IMR-90 (cell line): ENCODE measurements at regions not wholly inside any gene's neighbourhood (a gene's known extent, or its start where the extent isn't known, plus 50 kb on each side); places are given as distances from the start of the nearest gene placed in this dataset.

Experiments
- ATAC-seq: fragments of 200-7000 bp; cut with Tn5 transposase; 2 replicates; pipeline ENCODE4 v1.9.1; 2020; ENCODE audit warnings: low read depth, mild to moderate bottlenecking, moderate library complexity
- BruUV-seq: library from RNA; stranded (reverse); fragments of 400-500 nt; replicated peaks from 2 replicates; lab custom pipeline; 2021; lab: Mats Ljungman, UMichigan
- CTCF ChIA-PET: fragments of 300-600 bp; formaldehyde crosslinking; extraction: SDS; loops from one replicate; lab custom pipeline; 2021; ENCODE audit warnings: antibody characterized with exemption; lab: Yijun Ruan, JAX
- POLR2A ChIA-PET: fragments of 300-600 bp; sonication (Branson Sonifier 250); formaldehyde crosslinking; loops from one replicate; lab custom pipeline; 2022; ENCODE audit warnings: antibody characterized with exemption; ENCODE audit not compliant: unreplicated experiment; lab: Charles Lee
- DNase-seq: peaks from one replicate; pipeline ENCODE4 v3.0.0; 2013
- H2AFZ ChIP-seq: replicated peaks from 2 replicates; pipeline ENCODE3; 2013; ENCODE audit warnings: low read length, mild to moderate bottlenecking; ENCODE audit not compliant: poor library complexity
- H2AK5ac ChIP-seq: 2 replicates; pipeline ENCODE4 v1.6.1; 2013; ENCODE audit warnings: low read depth, low read length, inconsistent platforms
- H2AK9ac ChIP-seq: replicated peaks from 2 replicates; pipeline ENCODE3; 2013; ENCODE audit warnings: mild to moderate bottlenecking, low read depth, low read length, moderate library complexity; ENCODE audit not compliant: poor library complexity
- H2BK120ac ChIP-seq: 2 replicates; pipeline ENCODE4 v1.6.1; 2013; ENCODE audit warnings: low read depth, low read length, inconsistent platforms
- H2BK15ac ChIP-seq: 3 replicates; pipeline ENCODE4 v1.6.1; 2013; ENCODE audit warnings: low read depth, low read length, inconsistent platforms
- H2BK20ac ChIP-seq: 2 replicates; pipeline ENCODE4 v1.6.1; 2013; ENCODE audit warnings: low read depth, mild to moderate bottlenecking, inconsistent platforms, low read length, moderate library complexity
- H2BK5ac ChIP-seq: 2 replicates; pipeline ENCODE4 v1.6.1; 2013; ENCODE audit warnings: mild to moderate bottlenecking, low read depth, low read length, inconsistent platforms; ENCODE audit not compliant: poor library complexity, severe bottlenecking
- H3K14ac ChIP-seq: replicated peaks from 2 replicates; pipeline ENCODE4 v1.6.1; 2013; ENCODE audit warnings: low read depth, low read length, inconsistent platforms
- H3K18ac ChIP-seq: 2 replicates; pipeline ENCODE4 v1.6.1; 2013; ENCODE audit warnings: low read depth, low read length, control low read depth
- H3K23ac ChIP-seq: 2 replicates; pipeline ENCODE4 v1.6.1; 2013; ENCODE audit warnings: low read depth, low read length, inconsistent platforms
- H3K27ac ChIP-seq: 2 replicates; pipeline ENCODE4 v1.5.1; 2013; ENCODE audit warnings: mild to moderate bottlenecking, control low read depth, low read length; ENCODE audit not compliant: insufficient read depth
- H3K27me3 ChIP-seq: 2 replicates; pipeline ENCODE4 v1.6.1; 2013; ENCODE audit warnings: low read length; ENCODE audit not compliant: control insufficient read depth, insufficient read depth
- H3K36me3 ChIP-seq: 2 replicates; pipeline ENCODE4 v1.6.1; 2013; ENCODE audit warnings: low read length, mixed read lengths; ENCODE audit not compliant: control insufficient read depth, insufficient read depth
- H3K4ac ChIP-seq: 2 replicates; pipeline ENCODE4 v1.6.1; 2013; ENCODE audit warnings: low read depth, low read length, inconsistent platforms
- H3K4me1 ChIP-seq: 2 replicates; pipeline ENCODE4 v1.6.1; 2013; ENCODE audit warnings: low read length, mixed read lengths; ENCODE audit not compliant: control insufficient read depth, insufficient read depth
- H3K4me2 ChIP-seq: 2 replicates; pipeline ENCODE4 v1.6.1; 2013; ENCODE audit warnings: low read depth, mild to moderate bottlenecking, control low read depth, low read length, moderate library complexity
- H3K4me3 ChIP-seq: 2 replicates; pipeline ENCODE4 v1.5.1; 2013; ENCODE audit warnings: low read depth, mild to moderate bottlenecking, control low read depth, low read length, moderate library complexity; ENCODE audit not compliant: insufficient read depth
- H3K56ac ChIP-seq: 2 replicates; pipeline ENCODE4 v1.6.1; 2013; ENCODE audit warnings: low read length, inconsistent platforms; ENCODE audit not compliant: insufficient read depth; ENCODE audit errors: extremely low read depth
- H3K79me1 ChIP-seq, 2 experiments: 2 replicates each; pipeline ENCODE4 v1.6.1; 2013; ENCODE audit warnings: low read length in 2 of 2, inconsistent platforms in 1 of 2, low read depth in 1 of 2
- H3K9ac ChIP-seq: 2 replicates; pipeline ENCODE4 v1.6.1; 2013; ENCODE audit warnings: low read depth, low read length, control low read depth
- H3K9me1 ChIP-seq: 2 replicates; pipeline ENCODE4 v1.6.1; 2013; ENCODE audit warnings: low read length, inconsistent platforms; ENCODE audit not compliant: insufficient read depth
- H3K9me3 ChIP-seq: 2 replicates; pipeline ENCODE4 v1.6.1; 2013; ENCODE audit warnings: low read length; ENCODE audit not compliant: control insufficient read depth, insufficient read depth
- H4K20me1 ChIP-seq: 2 replicates; pipeline ENCODE4 v1.6.1; 2013; ENCODE audit warnings: low read length, inconsistent platforms; ENCODE audit not compliant: insufficient read depth
- H4K5ac ChIP-seq: 2 replicates; pipeline ENCODE4 v1.6.1; 2013; ENCODE audit warnings: mild to moderate bottlenecking, low read depth, low read length, control low read depth
- H4K8ac ChIP-seq, 2 experiments: 2 replicates each; pipeline ENCODE4 v1.6.1; 2013; ENCODE audit warnings: low read depth in 2 of 2, low read length in 2 of 2, control low read depth in 1 of 2, inconsistent platforms in 1 of 2
- H4K91ac ChIP-seq: 2 replicates; pipeline ENCODE4 v1.6.1; 2013; ENCODE audit warnings: low read depth, low read length, inconsistent platforms; ENCODE audit not compliant: insufficient read depth
- CHD1 ChIP-seq: IDR thresholded peaks from 2 replicates; pipeline ENCODE4 v1.6.1; 2012; ENCODE audit warnings: low read depth, low read length, improper control_type of control experiment
- CTCF ChIP-seq: conservative IDR thresholded peaks from 2 replicates; pipeline ENCODE4 v1.5.1; 2012; ENCODE audit warnings: mild to moderate bottlenecking, low read depth, low read length, improper control_type of control experiment
- FOS ChIP-seq: fragments of 150-350 bp; IDR thresholded peaks from 2 replicates; pipeline ENCODE4 v1.6.1; 2016; ENCODE audit warnings: low read depth, low read length
- RCOR1 ChIP-seq: IDR thresholded peaks from 2 replicates; pipeline ENCODE4 v1.6.1; 2012; ENCODE audit warnings: mild to moderate bottlenecking, low read length, improper control_type of control experiment; ENCODE audit not compliant: insufficient replicate concordance
- USF2 ChIP-seq: fragments of 150-350 bp; IDR thresholded peaks from 2 replicates; pipeline ENCODE4 v1.6.1; 2017; ENCODE audit warnings: mild to moderate bottlenecking, antibody characterized with exemption, low read length, low read depth
- WGBS, 2 experiments: methylation state at CpG; one replicate each; pipeline versions ENCODE4 v1.1.5 to v1.1.7; 2013; ENCODE audit warnings: missing lambda C conversion rate in 2 of 2; ENCODE audit not compliant: insufficient read length in 1 of 2; ENCODE audit errors: extremely low coverage in 2 of 2; 5-methylcytosine and 5-hydroxymethylcytosine counted together
- dilution Hi-C: fragments of 300-500 bp; cut with HindIII; formaldehyde crosslinking; loops from one replicate; pipeline ENCODE4 v1.14.3; 2018; ENCODE audit warnings: low sequenced_read_pairs; ENCODE audit not compliant: unreplicated experiment
- in situ Hi-C: fragments of 300-500 bp; cut with MboI; formaldehyde crosslinking; loops from 3 replicates; pipeline ENCODE4 v1.14.3; 2019; ENCODE audit warnings: low sequenced_read_pairs, inconsistent platforms, mixed read lengths
- intact Hi-C: fragments of 100-400 bp; cut with micrococcal nuclease; formaldehyde crosslinking; loops from 2 replicates; pipeline ENCODE4 v1.10.0; 2022

GRCh38 chr1:57791497-57791896, 367.6 kb upstream of the DAB1 start:
- Histone ChIP-seq H3K9me1 (no peaks in the 10 kb centered on the region), H2AK5ac (no peak overlapping the region), H3K4me3 (no peak overlapping the region), H3K9ac (no peak overlapping the region), H2AFZ (no peak overlapping the region), H3K4ac (no peak overlapping the region), H3K23ac (no peak overlapping the region), H4K5ac (no peak overlapping the region), H3K4me2 (no peak overlapping the region), H2BK5ac (no peak overlapping the region), H3K4me1 (no peaks in the 10 kb centered on the region), H3K36me3 (no peaks in the 10 kb centered on the region), H3K18ac (no peak overlapping the region), H2BK15ac (no peak overlapping the region), H2AK9ac (no peak overlapping the region), H3K27ac (no peak overlapping the region), H3K14ac (no peak overlapping the region), H3K56ac (no peak overlapping the region), H4K91ac (no peak overlapping the region), H4K8ac (no peak overlapping the region), H4K20me1 (no peaks in the 10 kb centered on the region), H3K79me1 (no peaks in the 10 kb centered on the region), H3K9me3 (no peaks in the 10 kb centered on the region), H2BK20ac (no peak overlapping the region), H2BK120ac (no peak overlapping the region), H3K27me3 (no peaks in the 10 kb centered on the region)
- no peak for ATAC-seq
- in situ Hi-C loops, result no loop called here
- no TSS peak for BruUV-seq
- WGBS, 2 experiments, result no CpG with 5 or more reads among the region's 3 CpGs
- TF ChIP-seq FOS, result no peak
- no peak for TF ChIP-seq USF2
- no peak for TF ChIP-seq RCOR1
- TF ChIP-seq CHD1, result no peak
- no peak for TF ChIP-seq CTCF
- dilution Hi-C loops, result no loop called here
- POLR2A ChIA-PET, result no interaction called here
- intact Hi-C loops, result no loop called here
- CTCF ChIA-PET, result no interaction called here
- no peak for DNase-seq
